Ishikawa (cell line): ENCODE measurements at regions not wholly inside any gene's neighbourhood (a gene's known extent, or its start where the extent isn't known, plus 50 kb on each side); places are given as distances from the start of the nearest gene placed in this dataset.
A peak's percentile ranks its signal among the peaks of the same experiment; 100 is the strongest.

ENCODE experiments used
- CEBPB ChIP-seq: IDR thresholded peaks from 2 replicates; pipeline ENCODE4 v1.6.1; 2012
- CREB1 ChIP-seq: IDR thresholded peaks from 2 replicates; pipeline ENCODE4 v1.6.1; 2012; ENCODE audit warnings: low read depth
- EGR1 ChIP-seq: IDR thresholded peaks from 2 replicates; pipeline ENCODE4 v1.6.1; 2012
- EP300 ChIP-seq: IDR thresholded peaks from 2 replicates; pipeline ENCODE4 v1.6.1; 2012; ENCODE audit warnings: borderline replicate concordance
- FOXM1 ChIP-seq: IDR thresholded peaks from 2 replicates; pipeline ENCODE4 v1.6.1; 2012; ENCODE audit warnings: low read depth, borderline replicate concordance
- NFIC ChIP-seq: IDR thresholded peaks from 2 replicates; pipeline ENCODE4 v1.6.1; 2012
- RAD21 ChIP-seq: IDR thresholded peaks from 2 replicates; pipeline ENCODE4 v1.6.1; 2012; ENCODE audit warnings: low read depth
- TAF1 ChIP-seq: IDR thresholded peaks from 2 replicates; pipeline ENCODE4 v1.6.1; 2012; ENCODE audit warnings: low read depth, mild to moderate bottlenecking
- TCF12 ChIP-seq: IDR thresholded peaks from 2 replicates; pipeline ENCODE4 v1.6.1; 2012; ENCODE audit warnings: low read depth
- TEAD4 ChIP-seq: IDR thresholded peaks from 2 replicates; pipeline ENCODE4 v1.6.1; 2012
- YY1 ChIP-seq: IDR thresholded peaks from 2 replicates; pipeline ENCODE4 v1.6.1; 2012; ENCODE audit warnings: low read depth
- ZBTB7A ChIP-seq: IDR thresholded peaks from 2 replicates; pipeline ENCODE4 v1.6.1; 2012; ENCODE audit warnings: low read depth
- TF ChIP-seq, protein P1 (sequence below): IDR thresholded peaks from 2 replicates; pipeline ENCODE4 v1.6.1; 2012; ENCODE audit warnings: low read depth, mild to moderate bottlenecking
- TF ChIP-seq, protein P2 (sequence below): IDR thresholded peaks from 2 replicates; pipeline ENCODE4 v1.6.1; 2012
- TF ChIP-seq, protein P3 (sequence below): IDR thresholded peaks from 2 replicates; pipeline ENCODE4 v1.6.1; 2012

DNA sequence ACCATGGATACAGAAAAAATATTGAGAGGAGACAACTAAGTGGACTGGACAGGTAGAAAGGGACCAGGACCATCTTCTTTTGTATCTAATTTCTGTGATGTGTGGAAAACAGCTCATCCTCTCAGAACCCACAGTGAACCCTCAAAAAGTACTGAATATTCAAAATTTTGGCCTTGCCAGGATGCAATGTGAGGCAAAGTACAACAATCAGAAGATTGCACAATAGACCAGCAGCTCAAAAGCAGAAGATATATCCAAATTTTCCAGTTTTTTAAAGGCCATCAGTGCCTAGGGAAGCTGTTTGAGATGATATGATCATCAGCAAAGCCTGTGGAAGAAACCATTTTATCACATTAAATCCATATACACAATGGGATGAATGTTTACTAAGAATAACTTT, 973.3 kb upstream of the MIR17HG start:
- TF ChIP-seq EP300, result no peak
- TF ChIP-seq CEBPB, result 0 out of 2 replicates have a peak, but pooled peaks have one; percentile 18

DNA sequence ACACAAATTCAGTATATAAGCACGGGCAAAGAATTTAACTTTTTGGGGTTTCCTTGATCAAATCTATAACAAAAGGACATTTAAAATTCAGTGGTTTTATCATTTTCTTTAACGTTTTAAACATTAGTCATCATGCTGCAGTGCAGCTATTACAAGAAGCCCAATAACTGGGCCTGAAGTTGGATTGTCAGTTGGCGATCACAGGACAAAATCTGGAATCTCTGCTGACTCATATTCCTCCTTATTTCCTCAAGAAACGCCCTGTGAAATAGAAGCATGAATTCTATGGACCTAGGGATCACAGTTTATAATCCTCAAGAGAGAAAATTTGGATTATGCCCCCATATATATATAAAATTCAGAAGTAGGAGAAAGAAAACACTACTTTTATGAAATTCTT, 971.6 kb upstream of the MIR17HG start:
- TF ChIP-seq TEAD4 (no peak), RAD21 (no peak), YY1 (no peak), TCF12 (no peak), NFIC (no peak), FOXM1 (no peak), TAF1 (no peak), CREB1 (no peak), EGR1 (no peak), EP300 (no peak), CEBPB (no peak), ZBTB7A (no peak)
- TF ChIP-seq, protein P1, sequence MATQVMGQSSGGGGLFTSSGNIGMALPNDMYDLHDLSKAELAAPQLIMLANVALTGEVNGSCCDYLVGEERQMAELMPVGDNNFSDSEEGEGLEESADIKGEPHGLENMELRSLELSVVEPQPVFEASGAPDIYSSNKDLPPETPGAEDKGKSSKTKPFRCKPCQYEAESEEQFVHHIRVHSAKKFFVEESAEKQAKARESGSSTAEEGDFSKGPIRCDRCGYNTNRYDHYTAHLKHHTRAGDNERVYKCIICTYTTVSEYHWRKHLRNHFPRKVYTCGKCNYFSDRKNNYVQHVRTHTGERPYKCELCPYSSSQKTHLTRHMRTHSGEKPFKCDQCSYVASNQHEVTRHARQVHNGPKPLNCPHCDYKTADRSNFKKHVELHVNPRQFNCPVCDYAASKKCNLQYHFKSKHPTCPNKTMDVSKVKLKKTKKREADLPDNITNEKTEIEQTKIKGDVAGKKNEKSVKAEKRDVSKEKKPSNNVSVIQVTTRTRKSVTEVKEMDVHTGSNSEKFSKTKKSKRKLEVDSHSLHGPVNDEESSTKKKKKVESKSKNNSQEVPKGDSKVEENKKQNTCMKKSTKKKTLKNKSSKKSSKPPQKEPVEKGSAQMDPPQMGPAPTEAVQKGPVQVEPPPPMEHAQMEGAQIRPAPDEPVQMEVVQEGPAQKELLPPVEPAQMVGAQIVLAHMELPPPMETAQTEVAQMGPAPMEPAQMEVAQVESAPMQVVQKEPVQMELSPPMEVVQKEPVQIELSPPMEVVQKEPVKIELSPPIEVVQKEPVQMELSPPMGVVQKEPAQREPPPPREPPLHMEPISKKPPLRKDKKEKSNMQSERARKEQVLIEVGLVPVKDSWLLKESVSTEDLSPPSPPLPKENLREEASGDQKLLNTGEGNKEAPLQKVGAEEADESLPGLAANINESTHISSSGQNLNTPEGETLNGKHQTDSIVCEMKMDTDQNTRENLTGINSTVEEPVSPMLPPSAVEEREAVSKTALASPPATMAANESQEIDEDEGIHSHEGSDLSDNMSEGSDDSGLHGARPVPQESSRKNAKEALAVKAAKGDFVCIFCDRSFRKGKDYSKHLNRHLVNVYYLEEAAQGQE, result no peak
- TF ChIP-seq, protein P2, sequence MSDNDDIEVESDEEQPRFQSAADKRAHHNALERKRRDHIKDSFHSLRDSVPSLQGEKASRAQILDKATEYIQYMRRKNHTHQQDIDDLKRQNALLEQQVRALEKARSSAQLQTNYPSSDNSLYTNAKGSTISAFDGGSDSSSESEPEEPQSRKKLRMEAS, result no peak
- TF ChIP-seq, protein P3, sequence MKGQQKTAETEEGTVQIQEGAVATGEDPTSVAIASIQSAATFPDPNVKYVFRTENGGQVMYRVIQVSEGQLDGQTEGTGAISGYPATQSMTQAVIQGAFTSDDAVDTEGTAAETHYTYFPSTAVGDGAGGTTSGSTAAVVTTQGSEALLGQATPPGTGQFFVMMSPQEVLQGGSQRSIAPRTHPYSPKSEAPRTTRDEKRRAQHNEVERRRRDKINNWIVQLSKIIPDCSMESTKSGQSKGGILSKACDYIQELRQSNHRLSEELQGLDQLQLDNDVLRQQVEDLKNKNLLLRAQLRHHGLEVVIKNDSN, result no peak

DNA sequence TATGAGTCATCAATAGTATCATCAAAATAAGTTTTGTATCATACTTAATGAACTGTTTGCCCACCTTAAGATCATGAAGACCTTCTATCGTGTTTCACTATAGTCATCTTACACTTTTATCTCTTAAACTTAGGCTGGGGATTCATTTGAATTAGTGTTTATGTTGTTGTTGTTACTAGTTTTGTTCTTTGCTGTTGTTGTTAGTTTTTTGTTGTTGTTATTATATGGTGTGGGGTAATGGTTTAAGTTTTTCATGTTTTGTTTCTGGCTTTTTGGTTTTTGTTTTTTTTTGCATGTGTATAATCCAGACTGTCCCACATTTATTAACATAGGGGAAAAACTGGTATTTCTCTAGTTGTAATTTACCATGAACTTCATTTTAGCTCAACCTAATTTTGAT, 965.1 kb upstream of the MIR17HG start:
- TF ChIP-seq CEBPB (no peak), CREB1 (no peak)
- TF ChIP-seq, protein P2, result no peak

DNA sequence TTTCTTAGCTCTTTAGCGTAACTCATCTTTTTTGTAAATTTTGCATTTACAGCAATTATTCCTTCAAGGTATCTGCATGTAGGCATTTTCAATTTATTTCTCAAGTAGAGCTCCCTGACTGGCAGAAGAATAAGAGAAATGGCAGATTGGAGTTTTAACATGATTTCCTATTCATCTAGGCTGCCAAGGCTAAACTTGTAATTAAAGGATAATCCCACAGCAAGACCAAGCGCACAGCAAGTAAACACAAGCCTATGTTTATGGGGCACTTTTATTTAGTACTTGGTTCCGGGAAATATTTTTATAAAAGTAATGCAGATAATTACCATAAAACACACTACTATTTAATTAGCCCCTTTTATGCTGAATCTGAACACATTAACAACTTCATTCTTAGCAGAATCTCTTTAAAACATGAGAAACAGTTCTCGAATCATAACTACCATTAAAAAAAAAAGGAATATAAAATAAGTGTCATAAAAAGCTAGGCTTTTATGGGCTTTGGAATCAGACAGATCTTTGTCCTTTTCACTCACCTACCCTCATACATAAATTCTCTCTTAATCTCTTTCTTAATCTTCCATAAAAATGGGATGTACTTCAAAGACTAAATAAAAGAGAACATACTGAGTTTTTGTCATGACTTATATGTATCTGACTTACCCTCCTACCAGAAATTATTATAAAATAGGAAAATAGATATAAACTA, 961.6 kb upstream of the MIR17HG start:
- TF ChIP-seq NFIC (no peak), FOXM1 (no peak), TEAD4 (no peak), EP300 (no peak), TAF1 (no peak), ZBTB7A (no peak), CEBPB (no peak), CREB1 (no peak), YY1 (no peak), RAD21 (no peak), EGR1 (no peak), TCF12 (no peak)
- TF ChIP-seq, protein P2, result no peak
- TF ChIP-seq, protein P1, result no peak
- TF ChIP-seq, protein P3, result no peak

DNA sequence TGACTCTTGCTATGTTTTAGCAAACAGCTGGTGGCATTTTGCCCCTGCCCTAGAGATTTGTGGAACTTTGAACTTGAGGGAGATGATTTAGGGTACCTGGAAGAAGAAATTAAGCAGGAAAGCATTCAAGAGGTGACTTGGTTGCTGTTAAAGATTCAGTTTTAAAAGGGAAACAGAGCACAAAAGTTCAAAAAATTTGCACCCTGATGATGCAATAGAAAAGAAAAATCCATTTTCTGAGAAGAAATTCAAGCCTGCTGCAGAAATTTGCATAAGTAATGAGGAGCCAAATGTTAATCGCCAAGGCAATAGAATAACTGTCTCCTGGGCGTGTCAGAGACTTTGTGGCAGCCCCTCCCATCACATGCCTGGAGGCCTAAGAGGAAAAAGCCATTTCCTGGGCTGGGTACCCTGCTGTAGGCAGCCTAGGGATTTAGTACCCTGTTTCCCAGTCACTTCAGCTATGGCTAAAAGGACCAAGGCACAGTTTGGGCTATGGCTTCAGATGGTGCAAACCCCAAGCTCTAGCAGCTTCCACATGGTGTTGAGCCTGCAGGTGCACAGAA, 958.5 kb upstream of the MIR17HG start:
- no peak for TF ChIP-seq FOXM1
- TF ChIP-seq, protein P1, result no peak
- no peak for TF ChIP-seq NFIC
- no peak for TF ChIP-seq RAD21
- TF ChIP-seq YY1, result no peak
- TF ChIP-seq, protein P3, result no peak
- no peak for TF ChIP-seq EP300
- no peak for TF ChIP-seq CREB1
- no peak for TF ChIP-seq EGR1
- no peak for TF ChIP-seq ZBTB7A
- TF ChIP-seq TCF12, result no peak
- TF ChIP-seq TAF1, result no peak
- TF ChIP-seq, protein P2, result no peak
- no peak for TF ChIP-seq TEAD4
- no peak for TF ChIP-seq CEBPB
